ENCODE measurements at regions not wholly inside any gene's neighbourhood (a gene's known extent, or its start where the extent isn't known, plus 50 kb on each side); places are given as distances from the start of the nearest gene placed in this dataset.
A peak's percentile ranks its signal among the peaks of the same experiment; 100 is the strongest.

GRCh38 chr13:50587115-50587514 lies 256.4 kb downstream of the DLEU7 start:
- DNase-seq = peak; percentile 12
- in situ Hi-C loops (cut with MboI; ENCODE audit: low pct_unique_long_range_greater_than_20kb, low sequenced_read_pairs) = no loop called here

- DNase-seq = no peak
- in situ Hi-C loops (cut with MboI; ENCODE audit: low pct_unique_long_range_greater_than_20kb, low sequenced_read_pairs) = no loop called here
Observed at GRCh38 chr13:50587645-50588373, 255.7 kb downstream of the DLEU7 start.

GRCh38 chr13:50588491-50589130 lies 254.9 kb downstream of the DLEU7 start:
- in situ Hi-C loops (cut with MboI; ENCODE audit: low pct_unique_long_range_greater_than_20kb, low sequenced_read_pairs) = no loop called here
- DNase-seq = no peak

- in situ Hi-C loops (cut with MboI; ENCODE audit: low pct_unique_long_range_greater_than_20kb, low sequenced_read_pairs) = no loop called here
- no peak for DNase-seq
Observed at GRCh38 chr13:50589139-50589538, 254.4 kb downstream of the DLEU7 start.

- in situ Hi-C loops (cut with MboI; ENCODE audit: low pct_unique_long_range_greater_than_20kb, low sequenced_read_pairs) = no loop called here
- DNase-seq = no peak
Observed at GRCh38 chr13:50589651-50590054, 253.8 kb downstream of the DLEU7 start.

GRCh38 chr13:50592412-50593155 lies 250.9 kb downstream of the DLEU7 start:
- DNase-seq = no peak
- in situ Hi-C loops (cut with MboI; ENCODE audit: low pct_unique_long_range_greater_than_20kb, low sequenced_read_pairs) = no loop called here

GRCh38 chr13:50593207-50593606 lies 250.3 kb downstream of the DLEU7 start:
- no peak for DNase-seq
- in situ Hi-C loops (cut with MboI; ENCODE audit: low pct_unique_long_range_greater_than_20kb, low sequenced_read_pairs) = no loop called here

GRCh38 chr13:50594276-50595051 lies 249.0 kb downstream of the DLEU7 start:
- in situ Hi-C loops (cut with MboI; ENCODE audit: low pct_unique_long_range_greater_than_20kb, low sequenced_read_pairs) = no loop called here
- DNase-seq = peak; percentile 32

- in situ Hi-C loops (cut with MboI; ENCODE audit: low pct_unique_long_range_greater_than_20kb, low sequenced_read_pairs) = no loop called here
Observed at GRCh38 chr13:50595196-50595595, 248.3 kb downstream of the DLEU7 start.

GRCh38 chr13:50596156-50596555 lies 247.3 kb downstream of the DLEU7 start:
- DNase-seq = no peak
- in situ Hi-C loops (cut with MboI; ENCODE audit: low pct_unique_long_range_greater_than_20kb, low sequenced_read_pairs) = no loop called here

More at GRCh38 chr13:50595196-50595595, 248.3 kb downstream of the DLEU7 start:
- no peak for DNase-seq

- DNase-seq = no peak
- in situ Hi-C loops (cut with MboI; ENCODE audit: low pct_unique_long_range_greater_than_20kb, low sequenced_read_pairs) = no loop called here
Observed at GRCh38 chr13:50596776-50597203, 246.7 kb downstream of the DLEU7 start.

- in situ Hi-C loops (cut with MboI; ENCODE audit: low pct_unique_long_range_greater_than_20kb, low sequenced_read_pairs) = no loop called here
- no peak for DNase-seq
Observed at GRCh38 chr13:50598338-50598737, 245.2 kb downstream of the DLEU7 start.

- in situ Hi-C loops (cut with MboI; ENCODE audit: low pct_unique_long_range_greater_than_20kb, low sequenced_read_pairs) = no loop called here
- DNase-seq = no peak
Observed at GRCh38 chr13:50599046-50599445, 244.4 kb downstream of the DLEU7 start.

GRCh38 chr13:50599927-50600326 lies 243.6 kb downstream of the DLEU7 start:
- no peak for DNase-seq
- in situ Hi-C loops (cut with MboI; ENCODE audit: low pct_unique_long_range_greater_than_20kb, low sequenced_read_pairs) = no loop called here

- in situ Hi-C loops (cut with MboI; ENCODE audit: low pct_unique_long_range_greater_than_20kb, low sequenced_read_pairs) = no loop called here
- DNase-seq = no peak
Observed at GRCh38 chr13:50608370-50608769, 235.1 kb downstream of the DLEU7 start.

- DNase-seq = no peak
- in situ Hi-C loops (cut with MboI; ENCODE audit: low pct_unique_long_range_greater_than_20kb, low sequenced_read_pairs) = no loop called here
Observed at GRCh38 chr13:50609011-50609410, 234.5 kb downstream of the DLEU7 start.

- DNase-seq = no peak
- in situ Hi-C loops (cut with MboI; ENCODE audit: low pct_unique_long_range_greater_than_20kb, low sequenced_read_pairs) = no loop called here
Observed at GRCh38 chr13:50610238-50610637, 233.3 kb downstream of the DLEU7 start.

- DNase-seq = peak; percentile 24
- in situ Hi-C loops (cut with MboI; ENCODE audit: low pct_unique_long_range_greater_than_20kb, low sequenced_read_pairs) = no loop called here
Observed at GRCh38 chr13:50611117-50611781, 232.2 kb downstream of the DLEU7 start.

- in situ Hi-C loops (cut with MboI; ENCODE audit: low pct_unique_long_range_greater_than_20kb, low sequenced_read_pairs) = no loop called here
- DNase-seq = no peak
Observed at GRCh38 chr13:50612717-50613116, 230.8 kb downstream of the DLEU7 start.

All from KBM-7 (cell line).